ENCODE measurements at regions not wholly inside any gene's neighbourhood (a gene's known extent, or its start where the extent isn't known, plus 50 kb on each side); places are given as distances from the start of the nearest gene placed in this dataset.

- no peak for TF ChIP-seq CTCF (IDR thresholded peaks at IDR 0.05; ENCODE audit: low read depth, low read length, missing control alignments)
- DNase-seq (ENCODE audit: low read depth): no peak
- in situ Hi-C loops (cut with HindIII; ENCODE audit: low sequenced_read_pairs): no loop called here
- no peak overlapping the region for H3K4me3 ChIP-seq (ENCODE audit: low read depth, low read length)
Measured at GRCh38 chr6:165976684-165977083, 191.0 kb downstream of the TBXT start.

GRCh38 chr6:165974817-165975216, 192.8 kb downstream of the TBXT start:
- no peak for DNase-seq (ENCODE audit: low read depth)
- no peak overlapping the region for H3K4me3 ChIP-seq (ENCODE audit: low read depth, low read length)
- in situ Hi-C loops (cut with HindIII; ENCODE audit: low sequenced_read_pairs): no loop called here
- TF ChIP-seq CTCF (IDR thresholded peaks at IDR 0.05; ENCODE audit: low read depth, low read length, missing control alignments): no peak

GRCh38 chr6:165973473-165973872, 194.2 kb downstream of the TBXT start:
- no peak for TF ChIP-seq CTCF (IDR thresholded peaks at IDR 0.05; ENCODE audit: low read depth, low read length, missing control alignments)
- DNase-seq (ENCODE audit: low read depth): no peak
- in situ Hi-C loops (cut with HindIII; ENCODE audit: low sequenced_read_pairs): no loop called here
- H3K4me3 ChIP-seq (ENCODE audit: low read depth, low read length): no peak overlapping the region

GRCh38 chr6:165972139-165972802, 195.4 kb downstream of the TBXT start:
- no peak for TF ChIP-seq CTCF (IDR thresholded peaks at IDR 0.05; ENCODE audit: low read depth, low read length, missing control alignments)
- H3K4me3 ChIP-seq (ENCODE audit: low read depth, low read length): no peak overlapping the region
- in situ Hi-C loops (cut with HindIII; ENCODE audit: low sequenced_read_pairs): no loop called here
- DNase-seq (ENCODE audit: low read depth): no peak

- no peak for TF ChIP-seq CTCF (IDR thresholded peaks at IDR 0.05; ENCODE audit: low read depth, low read length, missing control alignments)
- H3K4me3 ChIP-seq (ENCODE audit: low read depth, low read length): no peak overlapping the region
- in situ Hi-C loops (cut with HindIII; ENCODE audit: low sequenced_read_pairs): no loop called here
- DNase-seq (ENCODE audit: low read depth): no peak
Measured at GRCh38 chr6:165971202-165971601, 196.4 kb downstream of the TBXT start.

- in situ Hi-C loops (cut with HindIII; ENCODE audit: low sequenced_read_pairs): no loop called here
- TF ChIP-seq CTCF (IDR thresholded peaks at IDR 0.05; ENCODE audit: low read depth, low read length, missing control alignments): no peak
- DNase-seq (ENCODE audit: low read depth): no peak
- H3K4me3 ChIP-seq (ENCODE audit: low read depth, low read length): no peak overlapping the region
Measured at GRCh38 chr6:165970001-165970400, 197.7 kb downstream of the TBXT start.
